Middle frontal gyrus (tissue), 1 donor: ENCODE measurements at regions not wholly inside any gene's neighbourhood (a gene's known extent, or its start where the extent isn't known, plus 50 kb on each side); places are given as distances from the start of the nearest gene placed in this dataset.
A peak's percentile ranks its signal among the peaks of the same experiment; 100 is the strongest.

Source experiments
- DNase-seq: peaks from one replicate; pipeline ENCODE4 v3.0.0-alpha.2; 2015; ENCODE audit warnings: low spot score; ENCODE audit errors: extremely low spot score

GRCh38 chr9:88077071-88077617, 61.1 kb downstream of the SPATA31C2 start:
- no peak for DNase-seq

- peak; percentile 37 for DNase-seq
These were observed 61.8 kb downstream of the SPATA31C2 start for GRCh38 chr9:88076286-88077070.

DNA sequence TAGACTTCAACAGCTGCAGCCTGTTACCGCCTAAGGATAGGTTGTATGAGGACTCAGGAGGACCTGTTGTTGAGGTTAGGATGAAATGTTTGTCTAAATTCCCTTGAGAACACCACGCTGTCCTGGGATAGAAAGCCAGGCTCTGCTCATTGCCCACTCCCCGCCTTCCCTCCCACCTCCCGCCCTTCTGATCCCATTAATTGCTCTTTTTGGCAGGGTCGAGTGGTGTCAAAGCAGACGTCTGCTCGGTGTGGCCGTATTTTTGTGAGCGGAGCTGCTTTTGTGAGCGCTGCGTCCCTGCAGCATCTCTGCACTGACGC, 62.3 kb downstream of the SPATA31C2 start:
- no peak for DNase-seq

DNA sequence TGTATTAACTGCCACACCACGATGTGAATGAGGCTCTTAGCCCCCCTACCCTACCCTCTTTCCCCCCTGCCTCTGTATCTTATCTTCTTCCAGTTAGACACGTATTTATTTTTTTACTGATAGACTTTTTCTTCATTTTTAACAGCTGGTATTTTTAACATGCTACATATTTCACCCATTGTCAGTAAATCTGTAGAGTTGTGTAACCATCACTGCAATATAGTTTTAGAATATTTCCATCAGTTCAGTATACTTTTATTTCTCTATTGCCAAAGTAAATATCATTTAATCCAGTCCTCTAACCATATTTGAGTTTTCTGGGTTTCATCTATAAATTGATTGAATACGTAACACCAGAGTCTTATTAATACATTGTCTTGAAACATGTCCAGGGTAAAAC, 62.8 kb downstream of the SPATA31C2 start:
- no peak for DNase-seq

GRCh38 chr9:88074931-88075330, 63.3 kb downstream of the SPATA31C2 start:
- DNase-seq, result no peak

DNA sequence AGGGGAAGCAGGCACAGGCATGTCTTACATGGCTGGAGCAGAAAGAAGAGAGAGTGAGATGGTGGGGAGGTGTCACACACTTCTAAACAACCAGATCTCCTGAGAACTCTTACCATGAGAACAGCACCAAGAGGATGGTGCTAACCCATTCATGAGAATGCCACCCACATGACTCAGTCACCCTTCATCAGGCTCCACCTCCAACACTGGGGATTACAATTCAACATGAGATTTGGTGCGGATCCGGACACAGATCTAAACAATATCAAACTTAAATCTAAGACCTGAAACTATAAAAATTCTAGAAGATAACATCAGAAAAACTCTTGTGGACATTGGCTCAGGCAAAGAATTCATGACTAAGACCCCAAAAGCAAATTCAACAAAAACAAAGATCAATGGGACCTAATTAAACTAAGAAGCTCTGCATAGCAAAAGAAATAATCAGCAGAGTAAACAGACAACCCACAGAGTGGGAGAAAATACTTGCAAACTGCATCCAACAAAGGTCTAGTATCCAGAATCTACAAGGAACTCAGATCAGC, 65.4 kb downstream of the SPATA31C2 start:
- DNase-seq, result no peak

DNA sequence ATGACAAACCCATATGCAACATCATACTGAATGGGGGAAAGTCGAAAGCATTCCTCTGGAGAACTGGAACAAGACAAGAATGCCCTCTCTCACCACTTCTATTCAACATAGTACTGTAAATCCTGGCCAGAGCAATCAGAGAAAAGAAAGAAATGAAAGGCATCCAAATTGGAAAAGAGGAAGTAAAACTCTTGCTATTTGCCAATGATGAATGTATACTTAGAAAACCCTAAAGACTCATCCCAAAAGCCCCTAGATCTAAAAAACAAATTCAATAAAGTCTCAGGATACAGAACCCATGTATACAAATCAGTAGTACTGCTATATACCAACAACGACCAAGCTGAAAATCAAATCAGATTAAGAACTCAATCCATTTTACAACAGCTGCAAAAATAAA, 66.9 kb downstream of the SPATA31C2 start:
- DNase-seq, result no peak

DNA sequence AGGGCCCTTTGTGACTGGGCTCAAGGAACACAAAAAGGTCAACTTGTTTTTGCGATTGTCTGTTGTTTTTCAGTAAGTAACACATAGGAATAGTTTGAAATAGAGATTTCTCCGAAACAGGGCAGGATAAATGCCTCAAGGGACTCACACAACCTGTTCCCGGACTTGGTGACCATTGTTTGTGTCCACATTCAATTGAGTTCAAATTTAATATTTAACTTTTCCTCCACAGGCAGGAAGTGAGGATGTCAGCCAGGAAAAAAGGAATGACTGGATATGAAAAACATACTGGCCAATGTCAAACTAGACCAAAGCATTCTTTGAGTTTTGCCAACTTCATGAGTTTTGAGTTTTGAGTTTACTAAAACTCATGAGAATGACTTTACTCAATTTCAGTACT, 72.7 kb downstream of the SPATA31C2 start:
- DNase-seq, result no peak

DNA sequence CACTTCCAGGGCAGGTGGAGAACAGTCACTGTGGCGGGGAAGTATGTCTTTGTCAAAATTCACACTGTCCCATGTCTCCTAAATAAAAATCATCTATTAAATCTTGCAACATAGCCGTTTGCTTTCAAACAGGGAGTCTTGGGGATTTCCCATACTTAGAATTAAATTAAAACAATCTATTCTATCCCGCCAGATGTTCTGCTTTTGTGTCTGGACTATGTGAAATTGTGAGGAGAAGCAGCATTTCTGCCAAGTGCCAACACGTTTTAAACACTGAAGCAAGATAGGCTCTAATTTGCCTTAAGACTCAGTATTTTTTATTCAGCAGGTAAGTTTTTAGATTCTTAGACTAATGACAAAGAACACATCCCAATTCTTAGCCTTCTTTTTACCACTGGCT, 73.7 kb downstream of the SPATA31C2 start:
- no peak for DNase-seq

DNA sequence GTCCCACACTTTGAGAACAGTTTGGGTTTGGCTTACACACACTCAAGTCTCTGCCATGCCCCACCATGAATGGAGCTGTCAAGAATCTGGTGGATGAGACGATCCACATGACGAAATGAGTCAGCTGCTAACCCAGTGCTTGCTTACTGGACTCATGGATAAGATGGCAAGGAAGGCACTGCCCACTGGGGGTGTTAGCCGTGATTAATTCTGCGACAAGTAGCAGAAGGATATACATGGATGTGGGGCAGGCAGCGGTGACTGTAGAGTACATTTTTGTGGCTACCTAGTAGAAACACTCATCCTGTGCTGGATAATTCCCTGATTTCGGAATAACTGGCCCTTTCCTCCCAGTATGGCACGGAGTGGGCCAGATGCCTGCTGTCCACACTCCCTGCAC, 77.5 kb downstream of the SPATA31C2 start:
- DNase-seq, result no peak

DNA sequence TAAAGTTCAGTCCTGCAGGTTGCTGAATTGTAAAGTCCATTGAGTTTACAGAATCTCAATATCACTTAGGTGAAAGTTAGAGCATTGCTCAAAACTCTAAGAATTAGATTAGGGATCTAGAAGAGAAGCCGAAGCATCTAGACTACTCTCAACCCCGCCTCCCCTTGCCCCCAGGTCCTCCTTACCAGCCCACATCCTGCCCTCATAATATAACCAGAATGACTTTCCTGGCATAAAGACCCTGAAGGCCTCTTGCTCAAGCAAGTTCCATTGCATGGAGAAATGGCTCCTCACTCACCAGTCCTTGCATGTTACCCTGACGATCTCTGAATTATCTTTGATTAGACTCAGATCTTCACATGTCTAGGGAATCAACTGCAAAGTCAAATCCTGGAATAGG, 78.8 kb downstream of the SPATA31C2 start:
- DNase-seq, result no peak

- DNase-seq, result no peak
These were observed 81.4 kb downstream of the SPATA31C2 start for GRCh38 chr9:88056876-88057275.

DNA sequence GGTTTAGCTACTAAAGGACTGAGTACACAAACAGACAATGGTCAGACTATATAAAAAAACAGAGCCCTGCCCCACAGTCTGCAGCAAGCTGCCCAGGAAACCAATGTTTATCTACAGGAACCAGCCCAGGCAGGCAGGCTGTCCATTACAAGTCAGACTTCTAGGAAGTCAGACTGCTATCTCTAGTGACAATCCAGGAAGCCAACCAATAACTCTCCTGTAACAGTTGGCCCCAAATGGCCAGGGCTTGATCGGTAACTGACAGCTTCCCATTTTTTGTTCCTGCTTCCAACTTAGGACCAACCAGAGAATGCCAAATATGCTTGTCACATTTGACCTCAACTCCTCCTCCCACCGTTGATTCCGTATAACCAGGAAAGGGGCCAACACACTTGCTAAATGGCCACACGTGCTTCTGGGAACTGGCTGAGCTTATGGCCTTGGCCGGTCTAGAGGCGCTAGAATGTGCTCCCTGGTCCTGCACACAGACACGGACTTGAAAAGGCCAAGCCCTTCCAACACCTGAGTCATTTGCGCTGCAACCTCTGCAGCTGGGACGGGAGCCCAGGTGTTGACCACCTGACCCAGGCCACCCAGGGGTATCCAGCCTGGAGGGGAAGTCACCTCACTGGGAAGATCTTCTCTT, 79.6 kb upstream of the CDK20 start:
- no peak for DNase-seq

DNA sequence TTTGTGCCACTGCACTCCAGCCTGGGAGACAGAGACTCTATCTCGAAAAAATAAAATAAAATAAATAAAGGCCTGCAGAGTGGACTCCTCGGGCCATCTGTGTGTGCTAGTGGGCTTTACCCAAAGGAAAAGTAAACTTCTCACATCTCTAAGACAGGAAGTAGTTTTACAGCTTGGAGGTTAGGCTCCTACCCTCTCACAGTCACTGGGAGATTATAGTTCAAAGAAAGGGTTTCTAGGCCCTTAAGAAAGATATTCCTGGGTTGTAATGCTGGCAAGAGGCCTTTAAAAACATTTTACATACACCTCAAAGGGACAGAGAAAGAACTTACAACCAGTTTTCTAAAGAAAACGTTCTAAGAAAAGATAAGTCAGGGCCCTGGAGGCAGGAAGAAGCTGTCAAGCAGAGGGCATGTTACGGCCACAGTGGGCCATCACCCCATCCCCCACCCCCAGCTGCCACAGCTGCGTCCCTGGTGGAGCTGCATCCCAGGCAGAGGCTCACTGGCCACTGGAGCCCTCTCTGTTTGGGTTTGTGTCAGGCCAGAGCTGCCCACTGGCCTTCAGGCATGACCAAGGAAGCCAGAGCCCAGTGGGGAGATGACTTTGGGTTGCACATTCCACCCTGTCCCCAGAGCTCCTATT, 78.1 kb upstream of the CDK20 start:
- no peak for DNase-seq

DNA sequence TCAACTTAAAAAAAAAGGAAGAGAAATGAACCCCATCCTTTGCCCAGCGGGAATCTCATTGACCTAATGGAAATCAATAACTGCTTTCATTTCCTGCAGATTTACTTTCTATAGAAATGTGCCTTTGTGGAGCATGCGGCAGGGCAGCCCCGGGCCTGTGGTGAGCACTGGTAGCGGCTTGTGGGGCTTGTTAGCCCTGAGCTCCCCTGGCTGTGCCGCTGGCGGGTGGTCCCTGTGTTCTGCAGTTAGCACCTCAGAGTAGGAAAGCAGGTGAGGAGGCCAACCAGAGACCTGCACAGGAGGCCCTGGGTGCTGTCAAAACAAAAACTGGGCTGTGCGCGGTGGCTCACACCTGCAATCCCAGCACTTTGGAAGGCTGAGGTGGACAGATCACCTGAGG, 76.8 kb upstream of the CDK20 start:
- DNase-seq, result no peak

- no peak for DNase-seq
These were observed 75.5 kb upstream of the CDK20 start for GRCh38 chr9:88049677-88050307.

DNA sequence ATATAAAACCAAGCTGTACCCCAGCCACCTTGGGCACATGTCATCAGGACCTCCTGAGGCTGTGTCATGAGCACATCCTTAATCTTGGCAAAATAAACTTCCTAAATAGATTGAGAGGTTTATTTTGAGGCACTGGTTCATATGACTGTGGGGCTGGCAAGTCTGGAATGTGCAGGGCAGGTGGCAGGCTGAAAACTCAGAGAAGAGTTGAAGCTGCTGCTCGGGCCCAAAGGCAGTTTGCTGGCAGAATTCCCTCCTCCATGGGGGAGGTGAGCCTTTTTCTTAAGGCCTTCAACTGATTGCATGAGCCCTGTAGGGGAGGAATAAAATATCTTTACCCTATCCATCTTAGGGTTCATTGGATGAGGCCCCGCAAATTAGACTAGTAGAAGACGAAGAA, 72.2 kb upstream of the CDK20 start:
- no peak for DNase-seq

- no peak for DNase-seq
These were observed 71.4 kb upstream of the CDK20 start for GRCh38 chr9:88045686-88046085.

DNA sequence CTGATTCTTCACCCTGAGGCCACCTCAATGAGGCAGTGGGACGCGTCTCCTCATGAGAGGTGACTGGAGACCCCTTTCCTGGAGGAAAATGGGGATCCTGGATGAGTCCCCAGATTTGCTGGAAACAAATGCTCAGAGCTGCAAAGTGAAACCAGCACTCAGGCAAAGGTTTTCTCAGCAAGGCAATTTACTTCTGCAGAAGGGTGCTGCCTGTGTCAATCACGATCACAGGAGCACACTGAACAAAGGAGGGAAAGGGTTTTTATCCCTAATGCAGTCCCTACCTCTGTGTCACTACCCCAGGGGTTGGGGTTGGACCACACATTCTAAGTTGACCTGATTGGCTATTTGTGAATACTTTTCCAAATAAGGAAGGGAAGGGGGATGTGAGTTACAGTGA, 69.9 kb upstream of the CDK20 start:
- no peak for DNase-seq

GRCh38 chr9:88043647-88044046, 69.3 kb upstream of the CDK20 start:
- no peak for DNase-seq

DNA sequence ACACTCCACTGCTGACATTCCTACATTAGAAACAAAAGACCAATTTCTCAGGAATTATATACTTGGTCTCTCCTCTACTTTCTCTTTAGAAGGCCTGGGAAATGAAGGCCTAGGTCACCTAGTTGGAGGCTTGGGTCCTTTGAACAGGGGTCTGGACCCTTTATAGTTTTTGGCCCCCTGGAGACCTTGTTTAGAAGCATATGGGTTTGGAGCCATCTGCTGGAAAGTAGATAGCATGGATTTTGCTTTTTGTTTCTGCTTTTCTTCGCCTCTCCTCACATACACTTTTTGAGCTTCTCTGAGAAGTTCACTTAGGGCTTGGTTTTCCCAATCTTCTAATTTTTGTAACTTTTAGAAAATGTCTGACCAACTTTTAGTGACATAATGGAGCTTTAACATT, 67.1 kb upstream of the CDK20 start:
- no peak for DNase-seq
